Ecto neural progenitor cell (in vitro differentiated cells): ENCODE measurements at regions not wholly inside any gene's neighbourhood (a gene's known extent, or its start where the extent isn't known, plus 50 kb on each side); places are given as distances from the start of the nearest gene placed in this dataset.

Source experiments
- DNase-seq: peaks from one replicate; pipeline ENCODE4 v3.0.0-alpha.2; 2018; ENCODE audit warnings: low spot score

DNA sequence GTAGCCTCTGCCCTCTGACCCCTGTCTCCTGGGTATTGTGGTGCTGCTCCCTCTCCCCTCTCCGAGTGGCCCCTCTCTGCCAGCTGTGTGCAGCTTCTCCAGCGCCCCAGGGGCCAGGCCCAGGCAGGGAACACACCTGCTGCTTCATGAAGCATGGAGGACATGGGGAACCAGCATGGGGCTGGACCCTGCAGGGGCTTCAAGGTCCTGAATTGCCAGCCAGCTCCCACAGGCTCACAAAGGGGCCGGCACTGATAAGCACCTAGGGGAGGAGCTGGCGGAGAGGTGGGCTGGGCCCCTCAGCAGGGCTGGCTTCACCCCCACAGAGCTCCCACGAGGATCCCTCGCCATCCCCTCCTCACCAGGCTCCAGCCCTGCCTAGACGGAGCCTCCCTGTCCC, 77.4 kb upstream of the GPC1 start:
- no peak for DNase-seq

DNA sequence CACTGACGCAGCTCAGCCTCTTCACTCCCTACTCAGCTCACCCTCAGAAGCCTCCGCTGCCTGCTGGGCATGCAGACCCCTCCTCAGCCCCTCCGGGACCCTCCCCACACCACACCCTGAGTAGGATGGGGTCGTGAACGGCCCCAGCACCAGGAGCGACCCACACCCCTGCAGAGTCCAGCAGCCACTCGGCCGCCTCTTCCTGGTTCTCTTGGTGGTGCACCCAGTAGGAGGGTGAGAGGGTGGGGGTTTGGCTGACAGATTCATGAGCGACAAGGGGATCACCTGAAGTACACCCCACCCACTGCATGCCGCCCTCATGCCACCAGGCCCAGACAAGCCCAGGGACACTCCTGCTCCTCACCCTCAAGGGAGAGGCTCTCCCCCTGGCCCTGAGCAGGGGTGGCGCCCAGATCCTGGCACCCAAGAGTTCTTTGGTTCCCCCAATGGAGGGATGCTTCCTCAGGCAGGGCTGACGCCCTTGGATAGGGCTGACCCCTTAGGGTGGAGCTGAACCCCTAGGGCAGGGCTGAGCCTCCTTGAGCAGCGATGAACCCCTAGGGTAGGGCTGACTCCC, 76.6 kb upstream of the GPC1 start:
- DNase-seq: no peak

DNA sequence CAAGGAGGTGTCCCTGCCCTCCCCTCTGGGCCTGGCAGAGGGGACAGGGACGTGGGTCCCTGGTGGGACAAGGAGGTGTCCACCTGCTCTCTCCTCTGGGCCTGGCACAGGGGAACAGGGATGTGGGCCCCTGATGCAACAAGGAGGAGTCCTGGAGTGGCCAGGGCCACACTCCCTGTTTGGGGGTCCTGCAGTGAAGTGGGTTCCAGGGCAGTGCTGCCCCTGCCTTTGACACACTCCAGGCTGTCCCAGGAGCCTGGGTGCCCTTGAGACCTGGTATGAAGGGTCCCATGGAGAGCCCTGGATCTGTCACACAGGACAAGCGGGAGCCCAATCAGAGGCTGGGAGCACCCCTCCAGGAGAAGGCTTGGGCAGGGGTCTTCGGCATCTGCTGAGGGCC, 75.8 kb upstream of the GPC1 start:
- no peak for DNase-seq

DNA sequence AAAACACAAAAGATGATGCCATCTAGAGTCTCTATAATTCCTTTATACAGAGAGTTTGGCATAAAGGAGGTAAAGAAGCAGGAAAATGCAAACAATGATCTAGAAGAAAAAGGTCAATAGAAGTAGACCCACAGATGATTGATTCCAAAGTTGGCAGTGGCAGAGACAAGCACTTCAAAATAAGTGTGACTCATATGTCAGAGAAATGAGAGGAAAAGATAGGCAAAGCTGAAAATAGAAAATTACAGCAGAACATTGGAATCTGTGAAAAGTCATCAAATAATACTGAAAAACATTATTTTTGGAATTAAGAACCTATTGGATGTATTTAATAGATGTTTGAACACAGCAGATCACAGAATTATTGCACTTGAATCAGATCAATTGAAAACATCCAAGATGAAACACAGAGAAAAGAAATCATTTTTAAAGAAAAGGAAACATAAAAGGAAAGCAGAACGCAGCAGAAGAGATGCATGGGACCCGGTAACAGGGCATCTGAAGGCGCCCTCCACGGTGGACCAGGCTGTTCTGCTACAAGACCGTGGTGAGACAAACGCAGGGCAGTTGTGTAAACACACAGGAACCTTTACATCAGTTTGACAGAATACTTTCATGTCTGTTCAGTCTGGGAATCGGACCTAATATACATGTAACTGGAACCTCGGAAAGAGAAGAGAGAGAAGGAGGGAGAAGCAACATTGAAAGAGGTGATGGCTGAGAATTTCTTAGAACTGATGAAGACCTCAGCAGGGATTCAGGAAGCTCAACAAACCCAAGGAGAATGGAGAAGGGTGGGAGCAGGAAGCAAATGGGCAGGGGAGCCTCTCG, 74.6 kb upstream of the GPC1 start:
- no peak for DNase-seq

DNA sequence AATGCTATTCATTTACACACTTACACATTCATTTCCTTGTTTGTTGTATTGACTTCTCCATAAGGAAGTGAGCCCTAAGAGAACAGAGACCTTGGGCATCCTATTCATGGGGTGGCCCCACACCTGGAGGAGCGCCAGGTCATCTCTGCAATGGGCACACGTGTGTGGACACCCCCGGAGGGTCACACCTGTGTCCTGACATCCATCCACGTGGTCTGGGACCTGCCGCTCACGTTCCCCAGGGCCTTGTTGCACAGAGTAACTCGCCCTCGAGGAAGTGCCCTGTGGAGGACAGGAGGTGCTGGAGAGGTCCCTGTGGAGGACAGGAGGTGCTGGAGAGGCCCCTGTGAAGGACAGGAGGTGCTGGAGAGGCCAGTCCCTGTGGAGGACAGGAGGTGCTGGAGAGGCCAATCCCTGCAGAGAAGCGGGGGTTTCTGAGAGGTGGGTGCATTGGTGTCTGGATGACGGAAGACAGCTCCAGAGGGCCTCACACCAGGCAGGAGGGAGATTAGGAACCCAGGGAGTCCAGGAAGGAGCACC, 73.2 kb upstream of the GPC1 start:
- DNase-seq: no peak

GRCh38 chr2:240362826-240363745, 72.4 kb upstream of the GPC1 start:
- no peak for DNase-seq

GRCh38 chr2:240363746-240364581, 71.5 kb upstream of the GPC1 start:
- DNase-seq: no peak

- no peak for DNase-seq
Observed at GRCh38 chr2:240364582-240364960, 70.9 kb upstream of the GPC1 start.

DNA sequence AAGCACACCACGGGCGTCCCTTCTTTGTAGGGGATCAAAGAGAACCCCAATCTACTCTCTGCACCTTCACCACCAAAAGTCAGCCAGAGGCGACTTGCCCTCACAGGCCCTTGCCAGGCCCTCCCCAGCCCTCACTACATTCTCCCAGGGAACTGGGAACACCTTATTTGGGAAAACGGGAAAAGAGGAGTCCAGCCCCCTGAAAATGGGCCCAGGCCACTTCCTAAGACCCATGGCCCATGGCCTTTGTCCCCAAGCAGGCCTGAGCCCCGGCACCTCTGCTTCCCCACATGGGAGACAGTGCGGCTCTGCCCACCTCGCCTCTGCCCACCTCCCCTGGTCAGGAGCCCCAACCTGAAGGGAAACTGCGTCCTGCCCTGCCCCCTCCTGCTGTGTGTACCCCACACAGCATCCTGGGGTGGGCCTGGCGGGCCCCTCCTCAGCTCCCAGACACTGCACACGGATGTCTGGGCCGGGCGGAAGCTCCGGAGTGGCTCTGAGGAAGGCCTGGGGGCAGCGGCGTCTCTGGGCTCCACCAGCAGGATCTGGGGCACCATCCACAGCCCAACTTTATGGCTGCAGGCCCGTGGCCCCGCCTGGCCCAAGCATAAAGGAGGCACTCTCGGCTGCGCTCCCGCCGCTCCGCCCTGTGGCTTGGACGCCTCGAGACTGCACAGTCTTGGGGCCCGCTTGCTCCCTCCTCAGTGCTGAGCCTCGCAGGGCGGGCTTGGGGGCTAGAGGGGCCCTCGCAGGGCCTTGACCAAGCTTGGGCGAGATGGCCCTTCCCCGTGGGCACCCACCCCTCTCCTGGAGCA, 70.3 kb upstream of the GPC1 start:
- no peak for DNase-seq

- no peak for DNase-seq
Observed at GRCh38 chr2:240365971-240366471, 69.4 kb upstream of the GPC1 start.

- DNase-seq: no peak
Observed at GRCh38 chr2:240366901-240367300, 68.6 kb upstream of the GPC1 start.

DNA sequence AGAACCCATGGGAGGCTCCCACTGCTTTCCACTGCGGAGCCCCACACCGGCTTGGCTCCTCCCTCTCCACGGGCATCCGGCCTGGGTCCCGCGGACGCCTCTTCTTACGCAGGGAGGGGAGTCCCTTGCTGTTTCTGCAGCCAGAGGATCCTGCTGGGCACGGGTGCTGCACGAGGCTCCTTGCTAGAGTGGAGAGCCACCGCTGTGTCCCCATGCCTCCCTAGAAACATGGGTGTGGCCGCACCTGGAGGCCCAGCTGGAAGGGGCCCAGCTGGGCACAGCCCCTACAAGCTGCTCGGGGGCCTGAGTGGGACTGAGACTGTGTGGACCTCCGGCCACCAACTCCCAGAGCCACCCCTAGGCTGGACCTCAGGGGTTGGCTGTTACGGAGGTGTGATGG, 67.7 kb upstream of the GPC1 start:
- no peak for DNase-seq

DNA sequence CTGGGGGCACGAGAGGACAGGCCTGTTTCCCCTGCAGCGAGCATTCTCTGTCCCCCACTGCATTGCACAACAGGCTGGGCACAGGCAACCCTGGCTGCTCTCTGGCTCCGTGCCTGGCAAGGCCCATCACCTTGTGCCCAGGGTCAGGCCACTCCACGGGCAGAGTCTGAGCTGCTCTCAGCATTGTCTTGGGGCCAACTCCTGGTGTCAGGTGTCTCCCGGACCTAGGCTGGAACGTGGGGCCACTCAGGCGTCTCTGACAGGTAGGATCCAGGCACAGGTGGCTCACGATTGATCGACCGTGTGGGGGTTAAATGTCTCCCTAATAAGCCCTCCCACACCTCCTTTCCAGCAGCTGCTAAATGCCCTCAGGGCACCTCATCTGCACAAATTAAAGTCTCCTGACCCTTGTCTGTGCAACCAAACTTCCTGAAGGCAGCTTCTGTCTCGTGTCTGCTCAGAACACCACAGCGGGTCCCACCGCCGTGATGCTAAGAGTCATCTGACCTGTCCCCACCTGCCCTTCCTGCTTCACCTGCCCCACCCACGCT, 66.6 kb upstream of the GPC1 start:
- DNase-seq: no peak

DNA sequence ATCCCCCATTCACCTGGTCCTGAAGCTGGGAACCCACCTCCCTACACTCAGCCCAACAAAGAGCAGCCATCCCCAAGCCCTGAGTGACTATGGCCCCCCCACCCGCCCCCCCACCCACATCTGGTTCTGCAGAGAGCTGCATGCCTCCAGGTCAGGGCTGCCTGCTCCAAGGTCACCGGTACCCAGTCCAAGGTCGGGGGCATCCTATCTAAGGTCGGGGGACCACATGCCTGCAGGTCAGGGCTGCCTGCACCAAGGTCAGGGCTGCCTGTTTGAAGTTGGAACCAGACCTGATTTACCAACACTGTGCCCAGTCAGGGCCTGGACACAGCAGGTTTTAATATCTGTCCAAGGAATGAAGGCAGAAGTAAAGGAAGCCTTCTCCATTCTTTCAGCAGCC, 66.1 kb upstream of the GPC1 start:
- no peak for DNase-seq

DNA sequence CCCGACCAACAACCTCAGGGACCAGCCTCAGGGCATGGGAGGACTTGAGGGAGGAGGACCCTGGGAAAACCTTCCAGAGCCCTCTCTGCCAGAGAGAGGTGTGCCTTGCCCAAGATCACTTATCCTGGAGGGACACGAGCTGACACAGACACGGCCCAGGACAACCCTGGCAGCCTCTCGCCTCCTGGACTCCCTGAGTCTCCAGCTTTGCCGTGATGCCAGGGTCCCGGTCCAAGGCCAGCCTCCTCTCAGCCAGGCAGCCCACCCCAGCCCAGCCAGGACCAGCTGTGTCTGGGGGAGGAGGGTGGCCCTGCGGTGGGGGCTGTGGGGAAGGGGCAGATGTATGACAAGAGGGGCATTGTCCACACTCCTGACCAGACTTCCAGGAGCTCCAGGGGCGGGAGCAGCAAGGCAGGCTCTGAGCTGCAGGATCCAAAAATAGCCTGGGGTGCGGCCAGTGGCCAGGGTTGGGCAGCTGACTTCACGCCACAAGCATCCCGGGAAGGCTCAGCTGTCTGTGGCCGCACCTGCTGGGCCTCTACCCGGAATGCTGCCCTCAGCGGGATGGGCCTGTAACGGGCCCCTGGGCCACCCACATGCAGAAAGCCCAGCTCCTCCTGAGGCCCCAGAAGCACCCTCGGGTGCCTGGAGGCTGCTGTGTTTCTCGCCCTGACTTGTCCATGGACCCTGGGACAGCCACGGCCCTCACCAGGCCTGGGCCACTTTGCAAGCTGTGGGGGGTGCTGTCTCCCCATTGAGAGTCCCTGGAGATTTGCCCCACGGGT, 65.5 kb upstream of the GPC1 start:
- DNase-seq: peak; percentile 72

- DNase-seq: no peak
Observed at GRCh38 chr2:240371129-240372000, 64.1 kb upstream of the GPC1 start.

GRCh38 chr2:240372101-240372500, 63.4 kb upstream of the GPC1 start:
- DNase-seq: no peak

- DNase-seq: no peak
Observed at GRCh38 chr2:240373289-240373885, 62.1 kb upstream of the GPC1 start.
